Heart left ventricle (tissue), 16 donors: ENCODE measurements at regions not wholly inside any gene's neighbourhood (a gene's known extent, or its start where the extent isn't known, plus 50 kb on each side); places are given as distances from the start of the nearest gene placed in this dataset.

Source experiments
- ATAC-seq, 4 donors: fragments of 200-7000 bp; cut with Tn5 transposase; one replicate each; pipeline ENCODE4 v1.9.1; 2020 to 2022; ENCODE audit warnings: moderate library complexity in 4 of 4, mild to moderate bottlenecking in 3 of 4, moderate number of reproducible peaks in 1 of 4
- DNase-seq, 5 donors: peaks; one replicate each; pipeline ENCODE4 v3.0.0-alpha.2; 2020
- H3K27ac ChIP-seq, 12 donors: fragments of 200-600 bp; sonication (generic) in 4 of 12; one replicate each; pipeline versions ENCODE4 v1.5.0 to v1.8.0; 2016 to 2022; ENCODE audit warnings: mild to moderate bottlenecking in 2 of 12
- H3K27me3 ChIP-seq, 9 donors: fragments of 200-600 bp; sonication (generic) in 2 of 9; one replicate each; pipeline versions ENCODE4 v1.5.1 to v1.8.0; 2016 to 2022; ENCODE audit warnings: mild to moderate bottlenecking in 3 of 9
- H3K36me3 ChIP-seq, 9 donors: fragments of 200-600 bp; sonication (generic) in 2 of 9; one replicate each; pipeline versions ENCODE4 v1.5.0 to v1.8.0; 2018 to 2022; ENCODE audit warnings: mild to moderate bottlenecking in 2 of 9
- H3K4me1 ChIP-seq, 12 donors: fragments of 200-600 bp; sonication (generic) in 4 of 12; one replicate each; pipeline versions ENCODE4 v1.5.0 to v1.8.0; 2016 to 2022; ENCODE audit warnings: mild to moderate bottlenecking in 3 of 12
- H3K4me3 ChIP-seq, 12 donors: fragments of 200-600 bp; sonication (generic) in 4 of 12; one replicate each; pipeline versions ENCODE4 v1.5.0 to v1.8.0; 2017 to 2022; ENCODE audit warnings: mild to moderate bottlenecking in 9 of 12, moderate library complexity in 4 of 12
- H3K9me3 ChIP-seq, 12 donors: fragments of 200-600 bp; sonication (generic) in 4 of 12; one replicate each; pipeline versions ENCODE4 v1.5.0 to v1.8.0; 2016 to 2022; ENCODE audit warnings: mild to moderate bottlenecking in 1 of 12
- CTCF ChIP-seq, 12 donors: fragments of 200-600 bp; sonication (generic) in 4 of 12; IDR thresholded peaks; one replicate each; pipeline versions ENCODE4 v1.5.0 to v1.8.0; 2018 to 2022; ENCODE audit warnings: antibody characterized with exemption in 12 of 12, mild to moderate bottlenecking in 5 of 12
- POLR2A ChIP-seq, 2 donors: fragments of 450-650 bp; IDR thresholded peaks; one replicate each; pipeline ENCODE4 v1.6.1; 2017; ENCODE audit warnings: antibody characterized with exemption in 2 of 2, mild to moderate bottlenecking in 2 of 2, moderate library complexity in 2 of 2
- WGBS, 4 donors: extraction: QIAGEN DNeasy Blood & Tissue Kit in 2 of 4; methylation state at CpG; one replicate each; pipeline versions ENCODE4 v1.1.5 to v1.1.7; 2013 to 2018; 5-methylcytosine and 5-hydroxymethylcytosine counted together
- intact Hi-C, 10 donors: fragments of 100-400 bp; cut with DNase I; formaldehyde crosslinking; loops; one replicate each; pipeline versions ENCODE4 v1.11.1 to v1.14.2; 2022
- donor health status: ischemic (EF 13 %, LVEDD 7.1; RV severe dilation, severe dysfunction).
- donor health status: healthy with polysubstance abuse.
- donor health status: DM: no; HTN: yes; CAD: no.
- donor health status: DM: no; HTN: no; CAD: no.
- donor health status: ischemic (EF 25% LVEDD 6.9; RV normal size, moderate dysfunction).
- donor health status: ischemic (EF 25% LVEDD 5.7; RV mildly dilated, moderate dysfunction).
- donor health status: healthy.
- donor health status: DM: yes; HTN: yes; CAD: no.
- donor health status: ischemic (EF 35%, LVEDD 5.7; RV mildly dilated, moderate dysfunction).
- donor health status: nonischemic (EF 11% LVEDD 7.7; RV severe dilation, severe dysfunction).
- donor health status: DM: yes; HTN: yes; CAD: no.
- donor health status: PGD.
- donor health status: ischemic (EF 29% LVEDD 5.4; RV normal size, mild dysfunction).
- donor health status: nonischemic (EF 23%, LVEDD 6.1; RV moderate dilation, normal function).

DNA sequence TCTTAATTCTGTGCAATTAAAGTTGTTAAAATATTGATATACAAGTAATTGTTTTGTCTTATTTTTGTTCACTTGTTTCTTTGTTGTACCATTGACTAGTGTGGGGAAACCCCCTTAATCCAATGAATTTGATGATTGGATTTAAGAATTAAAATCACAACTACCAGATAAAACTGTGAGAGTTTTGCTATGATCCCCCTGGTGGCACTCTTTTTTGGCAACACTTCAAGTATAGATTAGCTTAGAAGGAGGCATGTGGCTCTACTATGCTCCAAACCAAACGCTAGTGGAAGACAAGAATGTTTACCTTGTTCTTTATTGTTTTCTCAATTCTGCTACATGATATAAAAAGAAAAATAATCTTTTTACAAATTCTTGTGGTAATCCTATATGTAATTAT is 477.8 kb upstream of the ETAA1 start:
- intact Hi-C loops: no loop called here
- 69 to 83% (median 78%) methylated on average over 1 of the region's 1 CpG for WGBS, 4 donors
- ATAC-seq: no peak
- no peak overlapping the region for H3K27ac ChIP-seq
- no peak for DNase-seq
- no peaks in the 10 kb centered on the region for H3K27me3 ChIP-seq
- no peaks in the 10 kb centered on the region for H3K9me3 ChIP-seq
- no peak overlapping the region for H3K4me3 ChIP-seq
- no peaks in the 10 kb centered on the region for H3K4me1 ChIP-seq
- no peaks in the 10 kb centered on the region for H3K36me3 ChIP-seq
- no peak for TF ChIP-seq CTCF (IDR thresholded peaks at IDR 0.05)
- no peak for TF ChIP-seq POLR2A (IDR thresholded peaks at IDR 0.05)

DNA sequence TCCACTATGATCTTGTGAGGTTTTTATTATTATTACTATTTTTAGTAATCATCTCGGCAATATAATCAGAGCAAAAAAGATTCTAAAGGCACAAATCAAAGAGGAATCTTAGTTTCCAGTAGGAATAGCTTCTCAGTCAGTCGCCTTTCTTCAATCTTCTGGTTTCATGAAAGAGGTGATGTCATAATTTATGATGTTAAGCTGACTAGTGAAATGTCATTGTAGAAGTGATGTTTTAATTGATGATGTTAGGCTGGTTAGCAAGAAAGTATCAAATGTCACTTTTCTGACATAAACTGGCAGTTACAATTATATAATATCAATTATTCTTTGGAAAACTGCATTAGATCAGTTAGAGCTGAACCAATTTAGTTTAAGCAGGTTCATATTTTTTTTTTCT is 476.7 kb upstream of the ETAA1 start:
- Histone ChIP-seq H3K27me3 (no peaks in the 10 kb centered on the region), H3K36me3 (no peaks in the 10 kb centered on the region), H3K4me3 (no peak overlapping the region), H3K4me1 (no peaks in the 10 kb centered on the region), H3K9me3 (no peaks in the 10 kb centered on the region), H3K27ac (no peak overlapping the region)
- 72 to 79% (median 76%) methylated on average over 2 of the region's 2 CpGs for WGBS, 4 donors
- no peak for TF ChIP-seq CTCF (IDR thresholded peaks at IDR 0.05)
- no peak for TF ChIP-seq POLR2A (IDR thresholded peaks at IDR 0.05)
- no peak for ATAC-seq
- no peak for DNase-seq
- intact Hi-C loops: no loop called here

- intact Hi-C loops: no loop called here
- DNase-seq (no peak), ATAC-seq (no peak)
- Histone ChIP-seq H3K36me3 (no peaks in the 10 kb centered on the region), H3K4me3 (no peak overlapping the region), H3K27ac (no peak overlapping the region), H3K4me1 (no peaks in the 10 kb centered on the region), H3K9me3 (no peaks in the 10 kb centered on the region), H3K27me3 (no peaks in the 10 kb centered on the region)
- WGBS, 4 donors: 78 to 92% (median 82%) methylated on average over 1 of the region's 1 CpG
- no peak for TF ChIP-seq CTCF (IDR thresholded peaks at IDR 0.05)
- TF ChIP-seq POLR2A (IDR thresholded peaks at IDR 0.05): no peak
Observed at GRCh38 chr2:66925128-66925527, 472.0 kb upstream of the ETAA1 start.

- WGBS, 4 donors: 74 to 83% (median 80%) methylated on average over 6 of the region's 6 CpGs
- Histone ChIP-seq H3K27me3 (no peaks in the 10 kb centered on the region), H3K36me3 (no peaks in the 10 kb centered on the region), H3K9me3 (no peaks in the 10 kb centered on the region), H3K27ac (no peak overlapping the region), H3K4me1 (no peaks in the 10 kb centered on the region), H3K4me3 (no peak overlapping the region)
- ATAC-seq (no peak), DNase-seq (no peak)
- TF ChIP-seq POLR2A (IDR thresholded peaks at IDR 0.05): no peak
- TF ChIP-seq CTCF (IDR thresholded peaks at IDR 0.05): no peak
- intact Hi-C loops: no loop called here
Observed at GRCh38 chr2:66926594-66927112, 470.5 kb upstream of the ETAA1 start.
